Thyroid gland (tissue), 4 donors: ENCODE measurements at regions not wholly inside any gene's neighbourhood (a gene's known extent, or its start where the extent isn't known, plus 50 kb on each side); places are given as distances from the start of the nearest gene placed in this dataset.
"Not testable (repeated sequence)": the region's sequence is repeated elsewhere in the genome, so short reads cannot be mapped to it uniquely, and the experiment has no call there.

Experiments
- DNase-seq, 2 donors: peaks; one replicate each; pipeline ENCODE4 v3.0.0-alpha.2; 2019
- H3K27ac ChIP-seq, 3 donors: fragments of 200-600 bp; sonication (generic); 1 replicate in 2 of 3; 2 replicates in 1 of 3; pipeline ENCODE4 v1.5.1; 2016 to 2019; ENCODE audit warnings: mild to moderate bottlenecking in 1 of 3, moderate library complexity in 1 of 3
- H3K27me3 ChIP-seq: fragments of 200-600 bp; sonication (generic); one replicate; pipeline ENCODE4 v1.5.1; 2019
- H3K36me3 ChIP-seq, 2 donors: fragments of 200-600 bp; sonication (generic); one replicate each; pipeline ENCODE4 v1.5.1; 2016 to 2019
- H3K4me1 ChIP-seq, 2 donors: fragments of 200-600 bp; sonication (generic); one replicate each; pipeline ENCODE4 v1.5.1; 2017 to 2019
- H3K4me3 ChIP-seq, 3 donors: fragments of 200-600 bp; sonication (generic); replicated peaks in 1 of 3; 1 replicate in 2 of 3; 2 replicates in 1 of 3; pipeline ENCODE4 v1.5.1; 2016; ENCODE audit warnings: mild to moderate bottlenecking in 1 of 3
- H3K9me3 ChIP-seq: fragments of 200-600 bp; sonication (generic); one replicate; pipeline ENCODE4 v1.5.1; 2017
- CTCF ChIP-seq, 6 experiments: fragments of 200-600 bp in 3 of 6; fragments of 450-650 bp in 3 of 6; sonication (generic) in 3 of 6; IDR thresholded peaks; one replicate each; pipeline ENCODE4 v1.5.1; 2016 to 2019; ENCODE audit warnings: antibody characterized with exemption in 6 of 6, mild to moderate bottlenecking in 2 of 6, inconsistent platforms in 1 of 6, moderate library complexity in 1 of 6
- POLR2A ChIP-seq, 2 donors: fragments of 450-650 bp; IDR thresholded peaks; one replicate each; pipeline ENCODE4 v1.6.1; 2017; ENCODE audit warnings: antibody characterized with exemption in 2 of 2, mild to moderate bottlenecking in 2 of 2, moderate library complexity in 1 of 2
- WGBS, 2 donors: methylation state at CpG; one replicate each; pipeline ENCODE4 v1.1.5; 2017; 5-methylcytosine and 5-hydroxymethylcytosine counted together
- intact Hi-C: fragments of 100-400 bp; cut with DNase I; formaldehyde crosslinking; loops from one replicate; pipeline ENCODE4 v1.15.1; 2023

DNA sequence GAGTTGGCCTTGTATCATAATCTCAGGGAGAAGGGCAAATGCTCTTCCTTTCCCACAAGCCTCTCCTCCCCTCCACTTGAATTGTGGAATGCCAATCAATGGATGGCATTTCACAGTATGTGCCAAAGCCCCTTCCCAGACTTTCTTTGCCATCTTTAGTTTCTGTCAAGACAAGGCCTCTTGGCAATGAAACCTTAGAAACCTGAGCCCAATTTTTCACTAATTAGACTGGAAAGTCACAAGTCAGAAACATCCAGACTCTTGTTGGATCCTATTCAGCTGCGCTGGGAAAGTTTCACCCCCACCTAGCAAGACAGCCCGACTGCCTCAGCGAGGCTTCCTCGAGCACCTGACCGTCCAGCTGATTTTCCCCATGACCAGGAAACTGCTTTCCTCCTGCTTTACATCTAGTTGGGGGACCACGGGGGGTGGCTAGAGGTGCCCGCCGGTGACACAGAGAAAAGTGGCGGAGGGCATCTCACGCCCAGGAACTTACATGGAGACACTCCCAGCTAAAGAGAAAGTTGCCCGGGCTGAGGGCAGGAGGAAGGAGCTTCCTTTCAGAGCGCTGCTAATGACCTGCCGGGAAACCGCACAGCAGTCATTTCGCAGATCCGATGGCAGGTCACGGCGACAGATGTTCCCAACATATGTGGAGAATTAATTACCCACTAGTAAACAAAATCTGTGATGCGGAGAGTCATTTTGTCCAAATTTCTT is 302.6 kb upstream of the RRP15 start:
- intact Hi-C loops, result no loop called here
- WGBS, 2 donors, result 75 to 87% methylated on average over 19 of the region's 19 CpGs
- no peaks in the 10 kb centered on the region for H3K9me3 ChIP-seq
- DNase-seq, result no peak
- no peak for TF ChIP-seq CTCF (IDR thresholded peaks at IDR 0.05)
- TF ChIP-seq POLR2A (IDR thresholded peaks at IDR 0.05), result no peak
- H3K4me1 ChIP-seq, result peaks cover 8 to 9% of the 10 kb centered on the region in 2 donors
- no peaks in the 10 kb centered on the region for H3K27me3 ChIP-seq
- no peak overlapping the region for H3K4me3 ChIP-seq
- no peaks in the 10 kb centered on the region for H3K36me3 ChIP-seq
- no peak overlapping the region for H3K27ac ChIP-seq

DNA sequence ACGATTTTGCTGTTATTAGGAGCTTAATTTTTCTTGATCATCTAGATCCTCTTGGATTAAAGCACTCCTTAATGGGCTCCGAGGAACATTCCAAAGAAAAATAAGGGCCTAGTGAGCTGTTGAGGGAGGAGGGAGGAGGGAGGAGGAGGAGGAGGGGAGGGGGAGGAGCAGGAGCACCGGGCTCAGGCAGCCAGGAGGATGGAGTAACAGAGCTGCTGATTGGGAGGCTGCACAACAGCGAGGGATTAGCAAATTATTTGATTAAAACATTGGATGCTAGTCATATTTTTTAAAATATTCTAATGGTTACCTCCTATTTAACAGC is 302.1 kb upstream of the RRP15 start:
- Histone ChIP-seq H3K27ac (no peak overlapping the region), H3K4me1 (peaks cover 8 to 9% of the 10 kb centered on the region in 2 donors), H3K27me3 (no peaks in the 10 kb centered on the region), H3K9me3 (no peaks in the 10 kb centered on the region), H3K4me3 (no peak overlapping the region), H3K36me3 (no peaks in the 10 kb centered on the region)
- 48 to 61% methylated on average over 4 of the region's 4 CpGs for WGBS, 2 donors
- DNase-seq, result no peak
- no peak for TF ChIP-seq CTCF (IDR thresholded peaks at IDR 0.05)
- no peak for TF ChIP-seq POLR2A (IDR thresholded peaks at IDR 0.05)
- intact Hi-C loops, result no loop called here

DNA sequence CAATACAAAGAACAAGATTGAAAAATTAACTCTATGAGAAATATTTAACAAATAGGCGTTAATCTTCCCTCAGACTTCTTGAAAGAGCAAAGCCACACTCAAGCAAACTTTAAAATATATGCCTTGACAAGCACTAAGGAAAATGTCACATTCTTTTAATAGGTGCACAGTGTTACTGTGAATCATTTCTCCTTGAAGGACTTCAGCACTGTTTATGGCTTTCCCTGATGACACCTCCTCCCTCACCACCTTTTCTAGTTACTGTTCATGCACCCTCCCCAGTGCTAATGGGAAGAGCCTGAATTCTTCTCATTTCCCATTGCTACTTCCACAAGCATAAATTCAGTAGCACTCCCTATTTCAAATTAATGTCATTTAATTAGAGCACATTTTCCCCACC is 299.5 kb upstream of the RRP15 start:
- intact Hi-C loops, result no loop called here
- no peaks in the 10 kb centered on the region for H3K36me3 ChIP-seq
- no peak for DNase-seq
- peaks cover 8 to 9% of the 10 kb centered on the region in 2 donors for H3K4me1 ChIP-seq
- no peak overlapping the region for H3K4me3 ChIP-seq
- H3K9me3 ChIP-seq, result no peaks in the 10 kb centered on the region
- no peak for TF ChIP-seq CTCF (IDR thresholded peaks at IDR 0.05)
- TF ChIP-seq POLR2A (IDR thresholded peaks at IDR 0.05), result no peak
- no peak overlapping the region for H3K27ac ChIP-seq
- 68 to 76% methylated on average over 1 of the region's 1 CpG for WGBS, 2 donors
- no peaks in the 10 kb centered on the region for H3K27me3 ChIP-seq

DNA sequence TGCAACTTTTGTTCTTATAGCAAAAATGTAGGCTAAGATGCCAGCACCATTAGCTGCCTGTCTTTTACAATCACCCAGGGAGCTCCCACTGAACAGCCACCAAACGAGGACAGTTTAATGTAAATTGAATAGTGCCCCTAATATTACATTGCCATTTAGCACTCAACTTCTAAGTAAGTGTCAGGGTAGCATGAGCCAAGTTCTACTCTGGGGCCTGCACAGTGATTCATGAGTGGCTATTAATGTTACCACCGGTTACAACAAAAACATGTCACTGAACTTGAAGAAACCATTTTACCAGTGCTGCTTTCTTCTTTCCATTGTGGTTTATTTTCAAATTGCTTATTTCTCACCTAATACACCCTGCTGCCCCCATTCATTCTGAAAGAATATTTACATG is 295.6 kb upstream of the RRP15 start:
- H3K4me1 ChIP-seq, result peaks cover 8 to 9% of the 10 kb centered on the region in 2 donors
- H3K9me3 ChIP-seq, result no peaks in the 10 kb centered on the region
- no peaks in the 10 kb centered on the region for H3K27me3 ChIP-seq
- H3K36me3 ChIP-seq, result no peaks in the 10 kb centered on the region
- no peak for DNase-seq
- intact Hi-C loops, result no loop called here
- no peak for TF ChIP-seq POLR2A (IDR thresholded peaks at IDR 0.05)
- no peak overlapping the region for H3K27ac ChIP-seq
- WGBS, 2 donors, result 54 to 61% methylated on average over 2 of the region's 2 CpGs
- no peak overlapping the region for H3K4me3 ChIP-seq

DNA sequence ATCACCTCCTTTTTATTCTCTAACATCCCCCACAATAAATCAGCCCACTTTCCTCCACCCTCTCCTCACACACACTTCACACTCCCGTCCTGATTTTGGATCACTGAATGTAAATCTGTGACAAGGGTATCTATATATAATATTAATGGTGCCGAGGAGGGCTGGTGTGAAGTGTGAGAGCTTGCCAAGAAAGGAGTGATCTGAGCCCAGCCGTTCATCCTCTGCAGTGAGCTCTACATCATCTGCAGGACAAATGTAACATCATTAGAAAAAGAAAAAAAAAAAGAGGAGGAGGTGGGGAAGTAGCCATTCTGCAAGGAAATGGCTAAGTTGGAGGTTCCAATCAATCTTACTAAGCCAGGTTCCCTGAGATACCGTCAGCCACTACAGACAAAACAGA is 291.7 kb upstream of the RRP15 start:
- no peaks in the 10 kb centered on the region for H3K4me1 ChIP-seq
- TF ChIP-seq POLR2A (IDR thresholded peaks at IDR 0.05) (no peak), CTCF (IDR thresholded peaks at IDR 0.05) (no peak)
- intact Hi-C loops, result no loop called here
- H3K27ac ChIP-seq, result no peak overlapping the region
- DNase-seq, result no peak
- H3K27me3 ChIP-seq, result no peaks in the 10 kb centered on the region
- H3K9me3 ChIP-seq, result no peaks in the 10 kb centered on the region
- H3K4me3 ChIP-seq, result no peak overlapping the region
- 38 to 55% methylated on average over 4 of the region's 4 CpGs for WGBS, 2 donors
- no peaks in the 10 kb centered on the region for H3K36me3 ChIP-seq

DNA sequence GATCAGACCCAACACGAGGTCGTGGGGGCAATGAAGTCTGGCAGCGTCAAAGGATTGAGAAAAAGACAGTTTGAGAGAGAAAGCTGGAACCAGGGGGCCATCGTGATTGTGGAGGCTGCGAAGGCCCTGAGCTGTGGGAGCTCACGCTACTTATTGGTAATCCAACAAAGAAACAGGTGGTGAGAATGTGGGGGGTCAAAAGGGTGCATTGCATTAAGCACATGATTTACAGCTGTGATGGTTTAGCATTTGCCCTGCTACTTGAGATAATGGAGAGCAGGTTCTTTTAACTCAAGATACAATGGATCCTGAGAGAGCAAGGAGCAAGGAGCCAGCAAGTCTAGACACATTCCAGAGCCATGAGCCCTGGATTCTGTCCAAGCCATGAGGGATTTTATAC is 276.8 kb upstream of the RRP15 start:
- 83 to 87% methylated on average over 6 of the region's 6 CpGs for WGBS, 2 donors
- H3K27me3 ChIP-seq, H3K4me3 ChIP-seq, H3K36me3 ChIP-seq, H3K4me1 ChIP-seq, H3K9me3 ChIP-seq, DNase-seq, H3K27ac ChIP-seq, intact Hi-C loops: not testable (repeated sequence)

GRCh38 chr1:218015106-218015505 is 270.0 kb upstream of the RRP15 start:
- H3K4me3 ChIP-seq, result not testable (repeated sequence)
- 93% methylated on average over 8 of the region's 8 CpGs; no CpG with 5 or more reads in 1 of the 2 donors for WGBS, 2 donors

More at GRCh38 chr1:218015106-218015505, 270.0 kb upstream of the RRP15 start:
- H3K27ac ChIP-seq, DNase-seq, H3K9me3 ChIP-seq, H3K27me3 ChIP-seq, intact Hi-C loops, H3K36me3 ChIP-seq, H3K4me1 ChIP-seq: not testable (repeated sequence)
